WTC11 (cell line): ENCODE measurements at regions not wholly inside any gene's neighbourhood (a gene's known extent, or its start where the extent isn't known, plus 50 kb on each side); places are given as distances from the start of the nearest gene placed in this dataset.

ENCODE experiments used
- ATAC-seq: fragments of 200-7000 bp; cut with Tn5 transposase; 2 replicates; pipeline ENCODE4 v1.10.0; 2021; ENCODE audit warnings: mild to moderate bottlenecking, moderate library complexity
- CTCF ChIA-PET: fragments of 300-600 bp; sonication (Branson Sonifier 250); formaldehyde crosslinking; loops from one replicate; lab custom pipeline; 2021; ENCODE audit warnings: antibody characterized with exemption; lab: Charles Lee
- POLR2A ChIA-PET: fragments of 350-600 bp; sonication (Branson Sonifier 250); formaldehyde crosslinking; loops from one replicate; lab custom pipeline; 2021; ENCODE audit warnings: antibody characterized with exemption; lab: Charles Lee
- DNase-seq: peaks from one replicate; pipeline ENCODE4 v3.0.0; 2021; ENCODE audit warnings: low spot score
- H3K27ac Mint-ChIP-seq: 2 replicates; pipeline ENCODE4 v1.8.0; 2021; ENCODE audit warnings: mixed read lengths
- H3K27me3 Mint-ChIP-seq: 2 replicates; pipeline ENCODE4 v1.8.0; 2021; ENCODE audit warnings: low read depth, mild to moderate bottlenecking, moderate library complexity, mixed read lengths
- H3K36me3 Mint-ChIP-seq: 2 replicates; pipeline ENCODE4 v1.8.0; 2021; ENCODE audit warnings: mixed read lengths
- H3K4me1 Mint-ChIP-seq: 2 replicates; pipeline ENCODE4 v1.8.0; 2022; ENCODE audit warnings: mixed read lengths
- H3K4me3 Mint-ChIP-seq: 2 replicates; pipeline ENCODE4 v1.8.0; 2021; ENCODE audit warnings: mild to moderate bottlenecking, moderate library complexity, mixed read lengths
- H3K9me3 Mint-ChIP-seq: 2 replicates; pipeline ENCODE4 v1.8.0; 2021; ENCODE audit warnings: mixed read lengths
- ATF1 ChIP-seq: sonication (generic); formaldehyde crosslinking; IDR thresholded peaks from 2 replicates; pipeline ENCODE4 v1.8.1; 2023; ENCODE audit warnings: mild to moderate bottlenecking, moderate library complexity, missing genetic modification reagents
- ELF4 ChIP-seq: sonication (generic); formaldehyde crosslinking; IDR thresholded peaks from 2 replicates; pipeline ENCODE4 v1.8.1; 2022; ENCODE audit warnings: low read depth, mild to moderate bottlenecking, moderate library complexity, missing genetic modification reagents
- GTF2I ChIP-seq: fragments of 250-450 bp; sonication (Bioruptor Pico); conservative IDR thresholded peaks from 2 replicates; pipeline ENCODE4 v1.4.0; 2021; ENCODE audit warnings: mild to moderate bottlenecking
- JUN ChIP-seq: sonication (generic); formaldehyde crosslinking; IDR thresholded peaks from 2 replicates; pipeline ENCODE4 v1.8.0; 2023; ENCODE audit warnings: mild to moderate bottlenecking, missing genetic modification reagents
- NFE2L1 ChIP-seq: sonication (generic); formaldehyde crosslinking; IDR thresholded peaks from 2 replicates; pipeline ENCODE4 v1.8.1; 2023; ENCODE audit warnings: missing genetic modification reagents
- RORB ChIP-seq: fragments of 250-450 bp; sonication (Bioruptor Pico); IDR thresholded peaks from 2 replicates; pipeline ENCODE4 v1.9.0; 2021; ENCODE audit warnings: mild to moderate bottlenecking
- ZNF138 ChIP-seq: sonication (generic); formaldehyde crosslinking; conservative IDR thresholded peaks from 2 replicates; pipeline ENCODE4 v1.8.1; 2022; ENCODE audit warnings: mild to moderate bottlenecking, moderate library complexity, missing genetic modification reagents
- ZNF317 ChIP-seq: sonication (generic); formaldehyde crosslinking; IDR thresholded peaks from 2 replicates; pipeline ENCODE4 v1.8.1; 2023; ENCODE audit warnings: low read depth, mild to moderate bottlenecking, moderate library complexity, missing genetic modification reagents, borderline replicate concordance
- ZNF396 ChIP-seq: fragments of 250-450 bp; sonication (Bioruptor Pico); IDR thresholded peaks from 2 replicates; pipeline ENCODE4 v1.8.0; 2021; ENCODE audit warnings: mild to moderate bottlenecking, moderate library complexity, borderline replicate concordance
- ZNF423 ChIP-seq: fragments of 250-450 bp; sonication (Bioruptor Pico); IDR thresholded peaks from 2 replicates; pipeline ENCODE4 v2.1.2; 2022; ENCODE audit warnings: mild to moderate bottlenecking, moderate library complexity
- TF ChIP-seq, protein P1 (sequence below): sonication (generic); formaldehyde crosslinking; IDR thresholded peaks from 2 replicates; pipeline ENCODE4 v1.8.1; 2023; ENCODE audit warnings: mild to moderate bottlenecking, missing genetic modification reagents, borderline replicate concordance
- TF ChIP-seq, protein P2 (sequence below): fragments of 250-450 bp; sonication (Bioruptor Pico); IDR thresholded peaks from 2 replicates; pipeline ENCODE4 v1.9.0; 2021; ENCODE audit warnings: mild to moderate bottlenecking, borderline replicate concordance
- TF ChIP-seq, protein P3 (sequence below): fragments of 250-450 bp; sonication (Bioruptor Pico); IDR thresholded peaks from 2 replicates; pipeline ENCODE4 v1.9.0; 2021; ENCODE audit warnings: mild to moderate bottlenecking
- TF ChIP-seq, protein P4 (sequence below): sonication (generic); formaldehyde crosslinking; IDR thresholded peaks from 2 replicates; pipeline ENCODE4 v1.8.1; 2023; ENCODE audit warnings: mild to moderate bottlenecking, missing genetic modification reagents, moderate library complexity
- TF ChIP-seq, protein P5 (sequence below): sonication (generic); formaldehyde crosslinking; IDR thresholded peaks from 2 replicates; pipeline ENCODE4 v1.8.1; 2023; ENCODE audit warnings: mild to moderate bottlenecking, moderate library complexity, missing genetic modification reagents
- TF ChIP-seq, protein P6 (sequence below): sonication (generic); formaldehyde crosslinking; IDR thresholded peaks from 2 replicates; pipeline ENCODE4 v1.8.1; 2022; ENCODE audit warnings: low read depth, missing genetic modification reagents, borderline replicate concordance

DNA sequence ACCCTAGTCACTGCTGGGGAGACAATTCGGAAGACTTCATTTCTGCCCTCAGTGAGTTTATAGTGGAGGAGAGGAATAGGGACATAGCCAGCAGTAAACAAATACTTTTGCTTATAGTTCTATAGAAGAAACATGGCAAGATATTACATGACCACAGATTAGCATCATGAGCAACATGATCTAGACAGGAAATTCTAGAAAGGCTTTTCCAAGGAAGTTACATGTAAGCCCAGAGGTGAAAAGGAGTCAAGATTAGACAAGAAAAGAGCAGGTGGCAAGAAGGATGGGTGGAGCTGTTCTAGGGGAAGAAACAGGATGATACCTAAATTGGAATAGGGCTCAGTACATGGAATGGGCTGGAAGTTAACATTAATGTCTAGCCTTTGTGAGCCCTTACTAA is 82.8 kb upstream of the MYO10 start (continued):
- TF ChIP-seq, protein P1, sequence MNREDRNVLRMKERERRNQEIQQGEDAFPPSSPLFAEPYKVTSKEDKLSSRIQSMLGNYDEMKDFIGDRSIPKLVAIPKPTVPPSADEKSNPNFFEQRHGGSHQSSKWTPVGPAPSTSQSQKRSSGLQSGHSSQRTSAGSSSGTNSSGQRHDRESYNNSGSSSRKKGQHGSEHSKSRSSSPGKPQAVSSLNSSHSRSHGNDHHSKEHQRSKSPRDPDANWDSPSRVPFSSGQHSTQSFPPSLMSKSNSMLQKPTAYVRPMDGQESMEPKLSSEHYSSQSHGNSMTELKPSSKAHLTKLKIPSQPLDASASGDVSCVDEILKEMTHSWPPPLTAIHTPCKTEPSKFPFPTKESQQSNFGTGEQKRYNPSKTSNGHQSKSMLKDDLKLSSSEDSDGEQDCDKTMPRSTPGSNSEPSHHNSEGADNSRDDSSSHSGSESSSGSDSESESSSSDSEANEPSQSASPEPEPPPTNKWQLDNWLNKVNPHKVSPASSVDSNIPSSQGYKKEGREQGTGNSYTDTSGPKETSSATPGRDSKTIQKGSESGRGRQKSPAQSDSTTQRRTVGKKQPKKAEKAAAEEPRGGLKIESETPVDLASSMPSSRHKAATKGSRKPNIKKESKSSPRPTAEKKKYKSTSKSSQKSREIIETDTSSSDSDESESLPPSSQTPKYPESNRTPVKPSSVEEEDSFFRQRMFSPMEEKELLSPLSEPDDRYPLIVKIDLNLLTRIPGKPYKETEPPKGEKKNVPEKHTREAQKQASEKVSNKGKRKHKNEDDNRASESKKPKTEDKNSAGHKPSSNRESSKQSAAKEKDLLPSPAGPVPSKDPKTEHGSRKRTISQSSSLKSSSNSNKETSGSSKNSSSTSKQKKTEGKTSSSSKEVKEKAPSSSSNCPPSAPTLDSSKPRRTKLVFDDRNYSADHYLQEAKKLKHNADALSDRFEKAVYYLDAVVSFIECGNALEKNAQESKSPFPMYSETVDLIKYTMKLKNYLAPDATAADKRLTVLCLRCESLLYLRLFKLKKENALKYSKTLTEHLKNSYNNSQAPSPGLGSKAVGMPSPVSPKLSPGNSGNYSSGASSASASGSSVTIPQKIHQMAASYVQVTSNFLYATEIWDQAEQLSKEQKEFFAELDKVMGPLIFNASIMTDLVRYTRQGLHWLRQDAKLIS (CRISPR knock-in tag) = no peak
- TF ChIP-seq, protein P2, sequence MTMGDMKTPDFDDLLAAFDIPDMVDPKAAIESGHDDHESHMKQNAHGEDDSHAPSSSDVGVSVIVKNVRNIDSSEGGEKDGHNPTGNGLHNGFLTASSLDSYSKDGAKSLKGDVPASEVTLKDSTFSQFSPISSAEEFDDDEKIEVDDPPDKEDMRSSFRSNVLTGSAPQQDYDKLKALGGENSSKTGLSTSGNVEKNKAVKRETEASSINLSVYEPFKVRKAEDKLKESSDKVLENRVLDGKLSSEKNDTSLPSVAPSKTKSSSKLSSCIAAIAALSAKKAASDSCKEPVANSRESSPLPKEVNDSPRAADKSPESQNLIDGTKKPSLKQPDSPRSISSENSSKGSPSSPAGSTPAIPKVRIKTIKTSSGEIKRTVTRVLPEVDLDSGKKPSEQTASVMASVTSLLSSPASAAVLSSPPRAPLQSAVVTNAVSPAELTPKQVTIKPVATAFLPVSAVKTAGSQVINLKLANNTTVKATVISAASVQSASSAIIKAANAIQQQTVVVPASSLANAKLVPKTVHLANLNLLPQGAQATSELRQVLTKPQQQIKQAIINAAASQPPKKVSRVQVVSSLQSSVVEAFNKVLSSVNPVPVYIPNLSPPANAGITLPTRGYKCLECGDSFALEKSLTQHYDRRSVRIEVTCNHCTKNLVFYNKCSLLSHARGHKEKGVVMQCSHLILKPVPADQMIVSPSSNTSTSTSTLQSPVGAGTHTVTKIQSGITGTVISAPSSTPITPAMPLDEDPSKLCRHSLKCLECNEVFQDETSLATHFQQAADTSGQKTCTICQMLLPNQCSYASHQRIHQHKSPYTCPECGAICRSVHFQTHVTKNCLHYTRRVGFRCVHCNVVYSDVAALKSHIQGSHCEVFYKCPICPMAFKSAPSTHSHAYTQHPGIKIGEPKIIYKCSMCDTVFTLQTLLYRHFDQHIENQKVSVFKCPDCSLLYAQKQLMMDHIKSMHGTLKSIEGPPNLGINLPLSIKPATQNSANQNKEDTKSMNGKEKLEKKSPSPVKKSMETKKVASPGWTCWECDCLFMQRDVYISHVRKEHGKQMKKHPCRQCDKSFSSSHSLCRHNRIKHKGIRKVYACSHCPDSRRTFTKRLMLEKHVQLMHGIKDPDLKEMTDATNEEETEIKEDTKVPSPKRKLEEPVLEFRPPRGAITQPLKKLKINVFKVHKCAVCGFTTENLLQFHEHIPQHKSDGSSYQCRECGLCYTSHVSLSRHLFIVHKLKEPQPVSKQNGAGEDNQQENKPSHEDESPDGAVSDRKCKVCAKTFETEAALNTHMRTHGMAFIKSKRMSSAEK (CRISPR knock-in tag) = no peak
- TF ChIP-seq ZNF396 (CRISPR knock-in tag) = no peak
- TF ChIP-seq, protein P3, sequence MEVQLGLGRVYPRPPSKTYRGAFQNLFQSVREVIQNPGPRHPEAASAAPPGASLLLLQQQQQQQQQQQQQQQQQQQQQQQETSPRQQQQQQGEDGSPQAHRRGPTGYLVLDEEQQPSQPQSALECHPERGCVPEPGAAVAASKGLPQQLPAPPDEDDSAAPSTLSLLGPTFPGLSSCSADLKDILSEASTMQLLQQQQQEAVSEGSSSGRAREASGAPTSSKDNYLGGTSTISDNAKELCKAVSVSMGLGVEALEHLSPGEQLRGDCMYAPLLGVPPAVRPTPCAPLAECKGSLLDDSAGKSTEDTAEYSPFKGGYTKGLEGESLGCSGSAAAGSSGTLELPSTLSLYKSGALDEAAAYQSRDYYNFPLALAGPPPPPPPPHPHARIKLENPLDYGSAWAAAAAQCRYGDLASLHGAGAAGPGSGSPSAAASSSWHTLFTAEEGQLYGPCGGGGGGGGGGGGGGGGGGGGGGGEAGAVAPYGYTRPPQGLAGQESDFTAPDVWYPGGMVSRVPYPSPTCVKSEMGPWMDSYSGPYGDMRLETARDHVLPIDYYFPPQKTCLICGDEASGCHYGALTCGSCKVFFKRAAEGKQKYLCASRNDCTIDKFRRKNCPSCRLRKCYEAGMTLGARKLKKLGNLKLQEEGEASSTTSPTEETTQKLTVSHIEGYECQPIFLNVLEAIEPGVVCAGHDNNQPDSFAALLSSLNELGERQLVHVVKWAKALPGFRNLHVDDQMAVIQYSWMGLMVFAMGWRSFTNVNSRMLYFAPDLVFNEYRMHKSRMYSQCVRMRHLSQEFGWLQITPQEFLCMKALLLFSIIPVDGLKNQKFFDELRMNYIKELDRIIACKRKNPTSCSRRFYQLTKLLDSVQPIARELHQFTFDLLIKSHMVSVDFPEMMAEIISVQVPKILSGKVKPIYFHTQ = no peak
- TF ChIP-seq, all 79 proteins: peak for 0

DNA sequence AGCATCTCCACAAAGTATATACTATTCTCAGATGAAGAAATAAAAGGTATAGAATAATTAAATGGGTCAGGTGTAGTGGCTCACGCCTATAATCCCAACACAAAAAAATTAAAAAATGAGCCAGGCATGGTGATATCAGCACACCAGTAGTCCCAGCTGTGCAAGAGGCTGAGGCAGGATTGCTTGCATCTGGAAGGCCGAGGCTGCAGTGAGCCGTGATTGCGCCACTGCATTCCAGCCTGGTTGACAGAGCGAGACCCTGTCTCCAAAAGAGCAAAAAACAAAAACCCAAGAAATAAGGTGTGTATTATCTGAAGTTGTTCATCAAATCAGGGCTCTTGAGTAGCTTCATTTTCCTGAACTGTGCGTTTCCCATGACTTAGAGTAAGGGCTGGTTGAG is 83.2 kb upstream of the MYO10 start:
- H3K27ac Mint-ChIP-seq = no peak overlapping the region
- POLR2A ChIA-PET = no interaction called here
- DNase-seq = no peak
- H3K27me3 Mint-ChIP-seq = no peaks in the 10 kb centered on the region
- CTCF ChIA-PET = no interaction called here
- H3K9me3 Mint-ChIP-seq = no peaks in the 10 kb centered on the region
- H3K4me1 Mint-ChIP-seq = no peaks in the 10 kb centered on the region
- H3K4me3 Mint-ChIP-seq = no peak overlapping the region
- no peaks in the 10 kb centered on the region for H3K36me3 Mint-ChIP-seq
- no peak for ATAC-seq
- TF ChIP-seq ZNF423 (CRISPR knock-in tag) (no peak), NFE2L1 (CRISPR knock-in tag) (no peak), ATF1 (CRISPR knock-in tag) (no peak), ZNF396 (CRISPR knock-in tag) (no peak), JUN (CRISPR knock-in tag) (no peak), GTF2I (CRISPR knock-in tag) (no peak), ZNF317 (CRISPR knock-in tag) (no peak), ELF4 (CRISPR knock-in tag) (no peak), RORB (no peak), ZNF138 (no peak)
- TF ChIP-seq, protein P4, sequence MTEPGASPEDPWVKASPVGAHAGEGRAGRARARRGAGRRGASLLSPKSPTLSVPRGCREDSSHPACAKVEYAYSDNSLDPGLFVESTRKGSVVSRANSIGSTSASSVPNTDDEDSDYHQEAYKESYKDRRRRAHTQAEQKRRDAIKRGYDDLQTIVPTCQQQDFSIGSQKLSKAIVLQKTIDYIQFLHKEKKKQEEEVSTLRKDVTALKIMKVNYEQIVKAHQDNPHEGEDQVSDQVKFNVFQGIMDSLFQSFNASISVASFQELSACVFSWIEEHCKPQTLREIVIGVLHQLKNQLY = no peak
- TF ChIP-seq, protein P5, sequence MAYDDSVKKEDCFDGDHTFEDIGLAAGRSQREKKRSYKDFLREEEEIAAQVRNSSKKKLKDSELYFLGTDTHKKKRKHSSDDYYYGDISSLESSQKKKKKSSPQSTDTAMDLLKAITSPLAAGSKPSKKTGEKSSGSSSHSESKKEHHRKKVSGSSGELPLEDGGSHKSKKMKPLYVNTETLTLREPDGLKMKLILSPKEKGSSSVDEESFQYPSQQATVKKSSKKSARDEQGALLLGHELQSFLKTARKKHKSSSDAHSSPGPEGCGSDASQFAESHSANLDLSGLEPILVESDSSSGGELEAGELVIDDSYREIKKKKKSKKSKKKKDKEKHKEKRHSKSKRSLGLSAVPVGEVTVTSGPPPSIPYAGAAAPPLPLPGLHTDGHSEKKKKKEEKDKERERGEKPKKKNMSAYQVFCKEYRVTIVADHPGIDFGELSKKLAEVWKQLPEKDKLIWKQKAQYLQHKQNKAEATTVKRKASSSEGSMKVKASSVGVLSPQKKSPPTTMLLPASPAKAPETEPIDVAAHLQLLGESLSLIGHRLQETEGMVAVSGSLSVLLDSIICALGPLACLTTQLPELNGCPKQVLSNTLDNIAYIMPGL (CRISPR knock-in tag) = no peak
- TF ChIP-seq, protein P6, sequence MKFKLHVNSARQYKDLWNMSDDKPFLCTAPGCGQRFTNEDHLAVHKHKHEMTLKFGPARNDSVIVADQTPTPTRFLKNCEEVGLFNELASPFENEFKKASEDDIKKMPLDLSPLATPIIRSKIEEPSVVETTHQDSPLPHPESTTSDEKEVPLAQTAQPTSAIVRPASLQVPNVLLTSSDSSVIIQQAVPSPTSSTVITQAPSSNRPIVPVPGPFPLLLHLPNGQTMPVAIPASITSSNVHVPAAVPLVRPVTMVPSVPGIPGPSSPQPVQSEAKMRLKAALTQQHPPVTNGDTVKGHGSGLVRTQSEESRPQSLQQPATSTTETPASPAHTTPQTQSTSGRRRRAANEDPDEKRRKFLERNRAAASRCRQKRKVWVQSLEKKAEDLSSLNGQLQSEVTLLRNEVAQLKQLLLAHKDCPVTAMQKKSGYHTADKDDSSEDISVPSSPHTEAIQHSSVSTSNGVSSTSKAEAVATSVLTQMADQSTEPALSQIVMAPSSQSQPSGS (CRISPR knock-in tag) = no peak
- TF ChIP-seq, protein P1 (CRISPR knock-in tag) = no peak
